ENCODE measurements at regions not wholly inside any gene's neighbourhood (a gene's known extent, or its start where the extent isn't known, plus 50 kb on each side); places are given as distances from the start of the nearest gene placed in this dataset.
"Not testable (repeated sequence)": the region's sequence is repeated elsewhere in the genome, so short reads cannot be mapped to it uniquely, and the experiment has no call there.

- DNase-seq (ENCODE audit: low spot score) = no peak
Measured at GRCh38 chr9:36462245-36462644, 62.2 kb upstream of the RNF38 start.

GRCh38 chr9:36461323-36461722, 61.3 kb upstream of the RNF38 start:
- no peak for DNase-seq (ENCODE audit: low spot score)

DNA sequence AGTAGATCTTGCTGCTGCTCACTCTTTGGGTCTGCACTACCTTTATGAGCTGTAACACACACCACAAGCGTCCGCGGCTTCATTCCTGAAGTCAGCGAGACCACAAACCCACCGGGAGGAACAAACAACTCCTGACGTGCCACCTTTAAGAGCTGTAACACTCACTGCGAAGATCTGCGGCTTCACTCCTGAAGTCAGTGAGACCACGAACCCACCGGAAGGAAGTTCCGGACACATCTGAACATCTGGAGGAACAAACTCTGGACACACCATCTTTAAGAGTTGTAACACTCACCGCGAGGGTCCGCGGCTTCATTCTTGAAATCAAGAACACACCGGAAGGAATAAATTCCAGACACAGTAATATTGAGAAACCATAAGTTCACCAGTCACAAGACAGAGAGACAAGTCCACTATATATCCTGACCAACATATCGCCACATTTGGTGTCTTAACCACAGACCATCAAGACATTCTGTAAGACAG, 58.4 kb upstream of the RNF38 start:
- not testable (repeated sequence) for DNase-seq (ENCODE audit: low spot score)

- no peak for DNase-seq (ENCODE audit: low spot score)
Measured at GRCh38 chr9:36457836-36458429, 57.9 kb upstream of the RNF38 start.

DNA sequence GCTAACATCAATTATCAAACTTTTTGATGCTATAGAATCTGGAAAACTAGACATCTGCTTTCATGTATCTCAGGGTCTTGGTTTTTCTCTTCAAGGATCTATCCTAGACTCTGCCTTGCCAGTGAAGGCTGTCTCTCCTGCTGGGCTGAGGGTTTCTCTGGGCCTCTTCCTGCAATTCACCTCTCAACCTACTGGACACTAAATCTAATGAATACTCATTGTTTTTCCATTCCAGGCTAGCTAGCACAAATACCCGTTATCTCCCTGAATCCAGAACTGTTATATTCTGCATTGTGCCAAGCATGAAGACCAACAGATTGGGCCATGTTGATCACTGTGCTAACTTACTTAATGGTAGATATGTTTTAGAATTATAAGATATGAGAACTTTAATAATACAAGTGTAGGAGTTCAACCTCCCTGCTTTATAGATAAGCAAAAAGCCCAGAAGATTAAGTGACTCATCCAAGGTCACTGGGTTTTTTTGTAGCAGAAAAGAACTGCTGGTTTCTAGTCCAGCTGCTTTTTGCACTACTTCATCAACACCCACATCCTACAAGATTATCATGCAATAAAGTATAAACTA, 56.5 kb upstream of the RNF38 start:
- no peak for DNase-seq (ENCODE audit: low spot score)

DNA sequence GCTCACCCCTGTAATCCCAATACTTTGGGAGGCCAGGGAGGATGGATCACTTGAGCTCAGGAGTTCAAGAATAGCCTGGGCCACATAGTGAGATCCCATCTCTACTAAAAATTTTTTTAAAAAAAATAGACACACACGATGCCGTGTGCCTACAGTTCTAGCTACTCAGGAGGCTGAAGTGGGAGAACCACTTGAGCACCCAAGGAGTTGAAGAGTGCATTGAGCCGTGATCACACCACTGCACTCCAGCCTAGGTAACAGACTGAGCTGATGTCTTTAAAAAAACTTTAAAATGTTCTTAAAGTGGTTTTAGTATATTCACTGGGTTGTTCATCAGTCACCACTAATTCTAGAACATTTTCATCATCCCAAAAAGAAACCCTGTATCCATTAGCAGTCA, 51.9 kb upstream of the RNF38 start:
- no peak for DNase-seq (ENCODE audit: low spot score)

GRCh38 chr9:36450110-36450732, 50.2 kb upstream of the RNF38 start:
- peak; percentile 73 for DNase-seq (ENCODE audit: low spot score)
